CD4-positive, alpha-beta T cell (primary cell): ENCODE measurements at regions not wholly inside any gene's neighbourhood (a gene's known extent, or its start where the extent isn't known, plus 50 kb on each side); places are given as distances from the start of the nearest gene placed in this dataset.

Experiments
- ATAC-seq: fragments of 200-7000 bp; cut with Tn5 transposase; one replicate; pipeline ENCODE4 v1.10.0; 2022; ENCODE audit warnings: mild to moderate bottlenecking; ENCODE audit not compliant: poor library complexity
- CTCF ChIA-PET: fragments of 350-600 bp; sonication (Branson Sonifier 250); formaldehyde crosslinking; loops from one replicate; lab custom pipeline; 2021; ENCODE audit warnings: antibody characterized with exemption, inconsistent platforms; lab: Charles Lee
- POLR2A ChIA-PET: fragments of 350-600 bp; sonication (Branson Sonifier 250); formaldehyde crosslinking; loops from one replicate; lab custom pipeline; 2021; ENCODE audit warnings: antibody characterized with exemption, inconsistent platforms; lab: Charles Lee
- DNase-seq, 14 experiments: peaks; one replicate each; pipeline ENCODE4 v3.0.0-alpha.2; 2013 to 2020; ENCODE audit warnings: mixed read lengths in 2 of 14
- H3K27ac ChIP-seq, 2 donors: one replicate each; pipeline versions ENCODE4 v1.5.1 to v1.7.0; 2013; ENCODE audit warnings: low read length in 2 of 2, low read depth in 1 of 2, mild to moderate bottlenecking in 1 of 2
- H3K27me3 ChIP-seq, 2 experiments: 1 replicate in 1 of 2; 2 replicates in 1 of 2; pipeline versions ENCODE4 v1.6.1 to v1.7.0; 2013; ENCODE audit warnings: low read length in 2 of 2, control low read depth in 1 of 2, mild to moderate bottlenecking in 1 of 2, moderate library complexity in 1 of 2; ENCODE audit not compliant: insufficient read depth in 2 of 2, control insufficient read depth in 1 of 2
- H3K36me3 ChIP-seq: one replicate; pipeline ENCODE4 v1.6.1; 2013; ENCODE audit warnings: low read length, control low read depth; ENCODE audit not compliant: insufficient read depth
- H3K4me1 ChIP-seq: one replicate; pipeline ENCODE4 v1.6.1; 2013; ENCODE audit warnings: low read length, control low read depth; ENCODE audit not compliant: insufficient read depth
- H3K4me3 ChIP-seq: one replicate; pipeline ENCODE4 v1.5.1; 2013; ENCODE audit warnings: mild to moderate bottlenecking, low read length, moderate library complexity
- H3K9me3 ChIP-seq, 2 experiments: 1 replicate in 1 of 2; 2 replicates in 1 of 2; pipeline versions ENCODE4 v1.6.1 to v1.7.0; 2013; ENCODE audit warnings: low read length in 2 of 2, mild to moderate bottlenecking in 2 of 2, control low read depth in 1 of 2, moderate library complexity in 1 of 2; ENCODE audit not compliant: control insufficient read depth in 1 of 2, insufficient read depth in 1 of 2
- H3K27ac Mint-ChIP-seq: one replicate; pipeline ENCODE4 v1.8.0; 2020; ENCODE audit warnings: mixed read lengths
- H3K27me3 Mint-ChIP-seq: one replicate; pipeline ENCODE4 v1.8.0; 2021; ENCODE audit warnings: mixed read lengths
- H3K36me3 Mint-ChIP-seq: one replicate; pipeline ENCODE4 v1.8.0; 2021; ENCODE audit warnings: low read depth, mixed read lengths
- H3K4me1 Mint-ChIP-seq: one replicate; pipeline ENCODE4 v1.8.0; 2021; ENCODE audit warnings: low read depth, mixed read lengths
- H3K4me3 Mint-ChIP-seq: one replicate; pipeline ENCODE4 v1.8.0; 2020; ENCODE audit warnings: mild to moderate bottlenecking, mixed read lengths
- H3K9me3 Mint-ChIP-seq: one replicate; pipeline ENCODE4 v1.8.0; 2020; ENCODE audit warnings: mixed read lengths
- intact Hi-C, 2 experiments: fragments of 100-400 bp; cut with DNase I in 1 of 2; cut with micrococcal nuclease in 1 of 2; formaldehyde crosslinking; loops; one replicate each; pipeline versions ENCODE4 v1.15.1 to v1.9.0; 2023 to 2025; cut with DNase I, micrococcal nuclease
- TF ChIP-seq, protein P1 (sequence below): fragments of 200-600 bp; IDR thresholded peaks from one replicate; pipeline ENCODE4 v1.8.0; 2022; ENCODE audit warnings: antibody characterized with exemption, mild to moderate bottlenecking

DNA sequence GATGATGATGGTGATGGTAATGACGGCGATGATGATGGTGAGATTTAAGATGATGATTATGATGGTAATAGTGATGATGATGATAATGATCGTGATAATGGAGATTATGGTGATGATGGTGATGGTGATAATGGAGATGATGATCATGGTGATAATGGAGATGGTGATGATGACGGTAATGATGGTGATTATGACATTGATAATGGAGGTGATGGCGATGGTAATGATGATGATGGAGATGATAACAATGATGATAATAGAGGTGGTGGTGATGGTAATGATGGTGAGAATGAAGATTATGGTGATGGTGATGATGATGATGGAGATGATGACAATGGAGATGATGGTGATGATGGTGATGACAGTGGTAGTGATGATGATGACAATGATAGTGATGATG is 69.7 kb downstream of the MED10 start:
- POLR2A ChIA-PET, result no interaction called here
- Histone ChIP-seq H3K4me1 (no peaks in the 10 kb centered on the region), H3K4me3 (no peak overlapping the region), H3K9me3 (no peaks in the 10 kb centered on the region), H3K27ac (no peak overlapping the region), H3K27me3 (no peaks in the 10 kb centered on the region), H3K36me3 (no peaks in the 10 kb centered on the region)
- Mint-ChIP-seq H3K27ac (no peak overlapping the region), H3K4me1 (no peaks in the 10 kb centered on the region), H3K4me3 (no peak overlapping the region), H3K9me3 (no peaks in the 10 kb centered on the region), H3K36me3 (no peaks in the 10 kb centered on the region), H3K27me3 (peaks cover 5% of the 10 kb centered on the region)
- TF ChIP-seq, protein P1, sequence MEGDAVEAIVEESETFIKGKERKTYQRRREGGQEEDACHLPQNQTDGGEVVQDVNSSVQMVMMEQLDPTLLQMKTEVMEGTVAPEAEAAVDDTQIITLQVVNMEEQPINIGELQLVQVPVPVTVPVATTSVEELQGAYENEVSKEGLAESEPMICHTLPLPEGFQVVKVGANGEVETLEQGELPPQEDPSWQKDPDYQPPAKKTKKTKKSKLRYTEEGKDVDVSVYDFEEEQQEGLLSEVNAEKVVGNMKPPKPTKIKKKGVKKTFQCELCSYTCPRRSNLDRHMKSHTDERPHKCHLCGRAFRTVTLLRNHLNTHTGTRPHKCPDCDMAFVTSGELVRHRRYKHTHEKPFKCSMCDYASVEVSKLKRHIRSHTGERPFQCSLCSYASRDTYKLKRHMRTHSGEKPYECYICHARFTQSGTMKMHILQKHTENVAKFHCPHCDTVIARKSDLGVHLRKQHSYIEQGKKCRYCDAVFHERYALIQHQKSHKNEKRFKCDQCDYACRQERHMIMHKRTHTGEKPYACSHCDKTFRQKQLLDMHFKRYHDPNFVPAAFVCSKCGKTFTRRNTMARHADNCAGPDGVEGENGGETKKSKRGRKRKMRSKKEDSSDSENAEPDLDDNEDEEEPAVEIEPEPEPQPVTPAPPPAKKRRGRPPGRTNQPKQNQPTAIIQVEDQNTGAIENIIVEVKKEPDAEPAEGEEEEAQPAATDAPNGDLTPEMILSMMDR, result no peak
- no peak for ATAC-seq
- intact Hi-C loops, result no loop called here
- no peak for DNase-seq
- CTCF ChIA-PET, result no interaction called here

DNA sequence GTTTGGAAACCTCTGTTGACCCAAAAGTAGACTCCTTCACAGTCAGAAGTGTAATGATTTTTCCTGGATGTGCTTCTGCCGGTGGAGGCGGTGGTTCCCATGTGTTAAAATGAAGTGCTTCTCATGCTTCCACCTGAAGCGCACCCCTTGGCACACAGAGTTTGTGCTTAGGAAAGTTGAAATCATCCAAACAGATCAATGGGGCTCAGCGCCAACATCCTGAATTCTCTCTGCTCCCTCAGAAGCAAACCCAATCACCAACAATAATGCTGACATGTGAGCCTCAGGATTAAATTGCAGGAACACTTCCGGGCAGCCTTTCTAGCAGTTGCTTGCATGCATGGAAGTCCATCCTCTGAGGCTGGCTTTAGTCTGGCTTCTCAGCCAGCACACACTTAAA is 71.0 kb downstream of the MED10 start:
- no peaks in the 10 kb centered on the region for H3K4me1 ChIP-seq
- H3K36me3 ChIP-seq, result no peaks in the 10 kb centered on the region
- H3K4me3 ChIP-seq, result no peak overlapping the region
- H3K27me3 Mint-ChIP-seq, result peaks cover 5% of the 10 kb centered on the region
- CTCF ChIA-PET, result no interaction called here
- no peak for ATAC-seq
- H3K9me3 Mint-ChIP-seq, result no peaks in the 10 kb centered on the region
- intact Hi-C loops, result no loop called here
- TF ChIP-seq, protein P1, result no peak
- H3K9me3 ChIP-seq, result no peaks in the 10 kb centered on the region
- no peaks in the 10 kb centered on the region for H3K36me3 Mint-ChIP-seq
- H3K4me1 Mint-ChIP-seq, result no peaks in the 10 kb centered on the region
- no peak overlapping the region for H3K27ac Mint-ChIP-seq
- H3K27ac ChIP-seq, result no peak overlapping the region
- DNase-seq, result no peak
- POLR2A ChIA-PET, result interaction anchor here (0.6 kb wide), 1 partner anchor 9 kb away, joined by 3 read pairs; no protein-coding TSS in a partner anchor
- H3K27me3 ChIP-seq, result no peaks in the 10 kb centered on the region
- no peak overlapping the region for H3K4me3 Mint-ChIP-seq

DNA sequence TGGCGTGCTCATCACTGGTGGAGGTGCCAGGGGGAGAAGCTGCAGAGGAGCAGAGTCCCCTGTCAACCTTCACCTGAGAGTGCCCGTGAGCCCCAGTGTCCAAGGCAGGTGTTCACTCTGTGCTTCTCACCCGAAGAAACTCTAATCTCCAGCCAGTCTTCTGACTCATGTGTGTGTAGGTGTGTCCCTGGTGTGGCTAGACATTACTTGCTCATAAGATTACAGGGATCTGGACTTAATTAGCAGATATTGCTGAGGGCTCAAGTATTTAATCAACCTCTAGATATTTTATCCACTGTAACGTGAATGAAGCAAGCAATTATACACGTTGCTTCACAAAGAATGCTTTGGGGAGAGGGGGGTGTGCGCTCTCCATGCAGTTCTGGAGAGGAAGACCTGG is 72.5 kb downstream of the MED10 start:
- H3K4me3 ChIP-seq, result no peak overlapping the region
- DNase-seq (no peak), ATAC-seq (no peak)
- Mint-ChIP-seq H3K4me3 (no peak overlapping the region), H3K27me3 (peaks cover 12% of the 10 kb centered on the region), H3K36me3 (no peaks in the 10 kb centered on the region), H3K4me1 (no peaks in the 10 kb centered on the region), H3K9me3 (no peaks in the 10 kb centered on the region), H3K27ac (no peak overlapping the region)
- H3K9me3 ChIP-seq, result peaks cover 0 to under 1% of the 10 kb centered on the region in 2 experiments
- H3K4me1 ChIP-seq, result no peaks in the 10 kb centered on the region
- no peaks in the 10 kb centered on the region for H3K36me3 ChIP-seq
- CTCF ChIA-PET, result no interaction called here
- intact Hi-C loops, result no loop called here
- no peak overlapping the region for H3K27ac ChIP-seq
- H3K27me3 ChIP-seq, result no peaks in the 10 kb centered on the region
- TF ChIP-seq, protein P1, result no peak
- POLR2A ChIA-PET, result no interaction called here
